Inflammatory macrophage (primary cell): ENCODE measurements at regions not wholly inside any gene's neighbourhood (a gene's known extent, or its start where the extent isn't known, plus 50 kb on each side); places are given as distances from the start of the nearest gene placed in this dataset.

ENCODE experiments used
- DNase-seq, 2 donors: peaks; one replicate each; pipeline ENCODE4 v3.0.0-alpha.2; 2020 to 2022

- DNase-seq = no peak
These were observed 412.5 kb upstream of the RARB start for GRCh38 chr3:25015599-25015998.

GRCh38 chr3:25018909-25019308, 409.2 kb upstream of the RARB start:
- DNase-seq = no peak

GRCh38 chr3:25019506-25019905, 408.6 kb upstream of the RARB start:
- no peak for DNase-seq

GRCh38 chr3:25021816-25022215, 406.2 kb upstream of the RARB start:
- DNase-seq = no peak

- DNase-seq = no peak
These were observed 404.2 kb upstream of the RARB start for GRCh38 chr3:25023876-25024275.

GRCh38 chr3:25025236-25025635, 402.8 kb upstream of the RARB start:
- no peak for DNase-seq

GRCh38 chr3:25027650-25028049, 400.4 kb upstream of the RARB start:
- DNase-seq = no peak

- DNase-seq = no peak
These were observed 398.2 kb upstream of the RARB start for GRCh38 chr3:25029820-25030219.

- no peak for DNase-seq
These were observed 395.7 kb upstream of the RARB start for GRCh38 chr3:25032344-25032743.

GRCh38 chr3:25033407-25034029, 394.5 kb upstream of the RARB start:
- DNase-seq = peak; percentile 22 to 32

- no peak for DNase-seq
These were observed 392.5 kb upstream of the RARB start for GRCh38 chr3:25035526-25035925.

- no peak for DNase-seq
These were observed 391.4 kb upstream of the RARB start for GRCh38 chr3:25036633-25037032.

- no peak for DNase-seq
These were observed 391.0 kb upstream of the RARB start for GRCh38 chr3:25037049-25037547.

GRCh38 chr3:25038271-25038670, 389.8 kb upstream of the RARB start:
- DNase-seq = no peak

- no peak for DNase-seq
These were observed 389.1 kb upstream of the RARB start for GRCh38 chr3:25038922-25039321.

GRCh38 chr3:25040748-25041147, 387.3 kb upstream of the RARB start:
- no peak for DNase-seq

- no peak for DNase-seq
These were observed 386.0 kb upstream of the RARB start for GRCh38 chr3:25041871-25042584.

GRCh38 chr3:25043177-25043576, 384.9 kb upstream of the RARB start:
- DNase-seq = no peak

GRCh38 chr3:25043749-25044148, 384.3 kb upstream of the RARB start:
- no peak for DNase-seq

GRCh38 chr3:25044762-25045710, 383.0 kb upstream of the RARB start:
- no peak for DNase-seq

- DNase-seq = no peak
These were observed 380.9 kb upstream of the RARB start for GRCh38 chr3:25046911-25047771.

GRCh38 chr3:25049304-25049703, 378.8 kb upstream of the RARB start:
- DNase-seq = no peak
